Stomach (tissue), 8 donors: ENCODE measurements at regions not wholly inside any gene's neighbourhood (a gene's known extent, or its start where the extent isn't known, plus 50 kb on each side); places are given as distances from the start of the nearest gene placed in this dataset.

Experiments
- DNase-seq, 2 donors: peaks; one replicate each; pipeline versions ENCODE4 v3.0.0 to v3.0.0-alpha.2; 2013 to 2019
- H3K27ac ChIP-seq, 5 donors: fragments of 200-600 bp in 4 of 5; sonication (generic) in 4 of 5; one replicate each; pipeline ENCODE4 v1.5.1; 2013 to 2019; ENCODE audit warnings: mild to moderate bottlenecking in 1 of 5, moderate library complexity in 1 of 5
- H3K27me3 ChIP-seq, 3 donors: fragments of 200-600 bp; sonication (generic); one replicate each; pipeline ENCODE4 v1.5.1; 2017 to 2019; ENCODE audit warnings: mixed run types in 1 of 3
- H3K36me3 ChIP-seq, 4 donors: fragments of 200-600 bp; sonication (generic); 1 replicate in 3 of 4; 2 replicates in 1 of 4; pipeline ENCODE4 v1.5.1; 2016 to 2019
- H3K4me1 ChIP-seq, 4 donors: fragments of 200-600 bp; sonication (generic); one replicate each; pipeline ENCODE4 v1.5.1; 2016 to 2019
- H3K4me3 ChIP-seq, 4 donors: fragments of 200-600 bp; sonication (generic) in 3 of 4; one replicate each; pipeline ENCODE4 v1.5.1; 2016 to 2019; ENCODE audit warnings: mild to moderate bottlenecking in 1 of 4
- H3K9me3 ChIP-seq, 4 donors: fragments of 200-600 bp; sonication (generic); one replicate each; pipeline ENCODE4 v1.5.1; 2016 to 2019
- CTCF ChIP-seq, 7 experiments: fragments of 450-650 bp in 4 of 7; fragments of 200-600 bp in 3 of 7; sonication (generic) in 3 of 7; IDR thresholded peaks; one replicate each; pipeline ENCODE4 v1.5.1; 2016 to 2019; ENCODE audit warnings: antibody characterized with exemption in 7 of 7, control low read depth in 2 of 7, mild to moderate bottlenecking in 1 of 7
- EP300 ChIP-seq: sonication (generic); formaldehyde crosslinking; IDR thresholded peaks from one replicate; pipeline ENCODE4 v1.6.1; 2017; ENCODE audit warnings: antibody characterized with exemption
- POLR2A ChIP-seq, 4 donors: fragments of 450-650 bp; IDR thresholded peaks; one replicate each; pipeline ENCODE4 v1.6.1; 2016; ENCODE audit warnings: antibody characterized with exemption in 4 of 4, control low read depth in 2 of 4, mild to moderate bottlenecking in 1 of 4, moderate library complexity in 1 of 4
- POLR2AphosphoS5 ChIP-seq, 3 donors: sonication (generic); formaldehyde crosslinking; IDR thresholded peaks; one replicate each; pipeline ENCODE4 v1.6.1; 2016; ENCODE audit warnings: antibody characterized with exemption in 3 of 3
- WGBS, 5 donors: extraction: QIAGEN DNeasy Blood & Tissue Kit in 3 of 5; methylation state at CpG; one replicate each; pipeline versions ENCODE4 v1.1.5 to v1.1.7; 2013 to 2018; 5-methylcytosine and 5-hydroxymethylcytosine counted together
- intact Hi-C: fragments of 100-400 bp; cut with DNase I; formaldehyde crosslinking; loops from one replicate; pipeline ENCODE4 v1.15.1; 2023; ENCODE audit warnings: low total_unique reads
- donor health status: healthy with polysubstance abuse.
- donor health status: Bipolar disorder and iron deficiency.
- donor health status: healthy.

- WGBS, 5 donors = 27 to 62% (median 37%) methylated on average over 2 of the region's 2 CpGs
- peaks cover 10 to 45% (median 34%) of the 10 kb centered on the region in 4 donors for H3K4me1 ChIP-seq
- H3K9me3 ChIP-seq = no peaks in the 10 kb centered on the region
- intact Hi-C loops = no loop called here
- H3K27ac ChIP-seq = peak overlapping the region in 1 of 5 donors; percentile 38
- peaks cover 0 to 23% (median 0%) of the 10 kb centered on the region in 3 donors for H3K27me3 ChIP-seq
- H3K4me3 ChIP-seq = peak overlapping the region in 1 of 4 donors; percentile 87
- DNase-seq = no peak
- no peak for TF ChIP-seq POLR2AphosphoS5 (IDR thresholded peaks at IDR 0.05)
- H3K36me3 ChIP-seq = no peaks in the 10 kb centered on the region
These were observed 106.1 kb upstream of the DOCK9 start for GRCh38 chr13:99083981-99084380.

GRCh38 chr13:99085139-99085807 is 107.4 kb upstream of the DOCK9 start:
- peak in 1 of 2 donors; percentile 46 for DNase-seq
- Histone ChIP-seq H3K4me3 (peak overlapping the region; percentile 75 to 87 (median 82)), H3K36me3 (no peaks in the 10 kb centered on the region), H3K27ac (peak overlapping the region in 4 of 5 donors; percentile 70 to 95 (median 83)), H3K4me1 (peaks cover 10 to 36% (median 34%) of the 10 kb centered on the region in 4 donors), H3K27me3 (peaks cover 0 to 23% (median 0%) of the 10 kb centered on the region in 3 donors), H3K9me3 (no peaks in the 10 kb centered on the region)
- intact Hi-C loops = no loop called here
- TF ChIP-seq POLR2AphosphoS5 (IDR thresholded peaks at IDR 0.05) (no peak), EP300 (no peak), POLR2A (IDR thresholded peaks at IDR 0.05) (no peak), CTCF (IDR thresholded peaks at IDR 0.05) (no peak)
- 34 to 43% (median 39%) methylated on average over 23 to 27 of the region's 27 CpGs for WGBS, 5 donors

- DNase-seq = no peak
- intact Hi-C loops = no loop called here
These were observed 108.0 kb upstream of the DOCK9 start for GRCh38 chr13:99085808-99086266.

GRCh38 chr13:99086267-99087097 is 108.6 kb upstream of the DOCK9 start:
- intact Hi-C loops = no loop called here

More at GRCh38 chr13:99085808-99086266, 108.0 kb upstream of the DOCK9 start:
- Histone ChIP-seq H3K4me1 (peaks cover 10 to 36% (median 34%) of the 10 kb centered on the region in 4 donors), H3K36me3 (no peaks in the 10 kb centered on the region), H3K27ac (peak overlapping the region; percentile 70 to 95 (median 89)), H3K27me3 (peaks cover 0 to 23% (median 0%) of the 10 kb centered on the region in 3 donors), H3K4me3 (peak overlapping the region; percentile 75 to 87 (median 82)), H3K9me3 (no peaks in the 10 kb centered on the region)
- TF ChIP-seq POLR2AphosphoS5 (IDR thresholded peaks at IDR 0.05) (no peak), EP300 (no peak), POLR2A (IDR thresholded peaks at IDR 0.05) (no peak), CTCF (IDR thresholded peaks at IDR 0.05) (no peak)
- 1 to 7% (median 2%) methylated on average over 20 to 32 of the region's 32 CpGs for WGBS, 5 donors

More at GRCh38 chr13:99086267-99087097, 108.6 kb upstream of the DOCK9 start:
- H3K4me1 ChIP-seq = peaks cover 10 to 36% (median 34%) of the 10 kb centered on the region in 4 donors
- peak overlapping the region; percentile 89 to 97 (median 95) for H3K27ac ChIP-seq
- no peaks in the 10 kb centered on the region for H3K9me3 ChIP-seq
- H3K27me3 ChIP-seq = peaks cover 0 to 23% (median 0%) of the 10 kb centered on the region in 3 donors
- peak; percentile 62 to 87 for DNase-seq
- H3K36me3 ChIP-seq = no peaks in the 10 kb centered on the region
- H3K4me3 ChIP-seq = peak overlapping the region; percentile 75 to 87 (median 82)
- WGBS, 5 donors = 0 to 1% (median 1%) methylated on average over 8 to 125 of the region's 130 CpGs
- TF ChIP-seq POLR2AphosphoS5 (IDR thresholded peaks at IDR 0.05) (peak in 1 of 3 donors; percentile 33), EP300 (no peak)
